HG03565 (cell line): ENCODE measurements at regions not wholly inside any gene's neighbourhood (a gene's known extent, or its start where the extent isn't known, plus 50 kb on each side); places are given as distances from the start of the nearest gene placed in this dataset.

ENCODE experiments used
- ATAC-seq: cut with Tn5 transposase; IDR thresholded peaks from one replicate; pipeline ENCODE4 v1.9.1; 2021; ENCODE audit warnings: mild to moderate bottlenecking, moderate library complexity; ENCODE audit not compliant: unreplicated experiment

GRCh38 chr12:124489915-124490583 is 77.4 kb downstream of the NCOR2 start:
- no peak for ATAC-seq

- no peak for ATAC-seq
Observed at GRCh38 chr12:124489220-124489619, 78.2 kb downstream of the NCOR2 start.

- ATAC-seq = no peak
Observed at GRCh38 chr12:124488520-124488919, 78.9 kb downstream of the NCOR2 start.

- ATAC-seq = no peak
Observed at GRCh38 chr12:124487834-124488165, 79.6 kb downstream of the NCOR2 start.

- ATAC-seq = no peak
Observed at GRCh38 chr12:124487066-124487833, 80.2 kb downstream of the NCOR2 start.

- no peak for ATAC-seq
Observed at GRCh38 chr12:124486346-124486963, 81.0 kb downstream of the NCOR2 start.

GRCh38 chr12:124485371-124485770 is 82.0 kb downstream of the NCOR2 start:
- ATAC-seq = no peak

- ATAC-seq = no peak
Observed at GRCh38 chr12:124484526-124484953, 82.9 kb downstream of the NCOR2 start.

- ATAC-seq = no peak
Observed at GRCh38 chr12:124484067-124484466, 83.3 kb downstream of the NCOR2 start.

GRCh38 chr12:124482901-124483799 is 84.3 kb downstream of the NCOR2 start:
- no peak for ATAC-seq

GRCh38 chr12:124482567-124482893 is 84.9 kb downstream of the NCOR2 start:
- no peak for ATAC-seq

GRCh38 chr12:124481772-124482566 is 85.4 kb downstream of the NCOR2 start:
- ATAC-seq = no peak

- no peak for ATAC-seq
Observed at GRCh38 chr12:124481257-124481750, 86.1 kb downstream of the NCOR2 start.

GRCh38 chr12:124480469-124481256 is 86.7 kb downstream of the NCOR2 start:
- peak; percentile 71 for ATAC-seq

- ATAC-seq = no peak
Observed at GRCh38 chr12:124479680-124480468, 87.5 kb downstream of the NCOR2 start.

GRCh38 chr12:124478985-124479645 is 88.3 kb downstream of the NCOR2 start:
- no peak for ATAC-seq

GRCh38 chr12:124478416-124478815 is 89.0 kb downstream of the NCOR2 start:
- no peak for ATAC-seq
